MCF 10A (cell line): ENCODE measurements at regions not wholly inside any gene's neighbourhood (a gene's known extent, or its start where the extent isn't known, plus 50 kb on each side); places are given as distances from the start of the nearest gene placed in this dataset.

Experiments
- BruUV-seq: library from RNA; stranded (reverse); fragments of 400-500 nt; replicated peaks from 2 replicates; lab custom pipeline; 2021; lab: Mats Ljungman, UMichigan
- CTCF ChIA-PET: fragments of 300-600 bp; sonication (Branson Sonifier 250); formaldehyde crosslinking; extraction: SDS; loops from one replicate; lab custom pipeline; 2021; ENCODE audit warnings: antibody characterized with exemption, inconsistent platforms; lab: Yijun Ruan, JAX
- POLR2A ChIA-PET: fragments of 300-600, 350-650 bp; sonication (Branson Sonifier 250); formaldehyde crosslinking; extraction: SDS; loops from one replicate; lab custom pipeline; 2020; ENCODE audit warnings: antibody characterized with exemption, inconsistent platforms; lab: Yijun Ruan, JAX
- DNase-seq: peaks from one replicate; pipeline ENCODE4 v3.0.0-alpha.2; 2018; ENCODE audit not compliant: unreplicated experiment
- H3K27ac Mint-ChIP-seq: one replicate; pipeline ENCODE4 v1.8.0; 2022; ENCODE audit warnings: mild to moderate bottlenecking, low read depth, mixed read lengths; ENCODE audit not compliant: unreplicated experiment
- H3K27me3 Mint-ChIP-seq: one replicate; pipeline ENCODE4 v1.8.0; 2022; ENCODE audit warnings: mixed read lengths; ENCODE audit not compliant: insufficient read depth, unreplicated experiment
- H3K36me3 Mint-ChIP-seq: one replicate; pipeline ENCODE4 v1.8.0; 2022; ENCODE audit warnings: mild to moderate bottlenecking, moderate library complexity, mixed read lengths; ENCODE audit not compliant: insufficient read depth, unreplicated experiment
- H3K4me1 Mint-ChIP-seq: one replicate; pipeline ENCODE4 v1.8.0; 2022; ENCODE audit warnings: mixed read lengths; ENCODE audit not compliant: insufficient read depth, unreplicated experiment
- H3K4me3 Mint-ChIP-seq: one replicate; pipeline ENCODE4 v1.8.0; 2022; ENCODE audit warnings: mild to moderate bottlenecking, moderate library complexity, mixed read lengths; ENCODE audit not compliant: unreplicated experiment
- H3K9me3 Mint-ChIP-seq: one replicate; pipeline ENCODE4 v1.8.0; 2022; ENCODE audit warnings: mixed read lengths; ENCODE audit not compliant: unreplicated experiment
- CTCF ChIP-seq: fragments of 200-600 bp; IDR thresholded peaks from one replicate; pipeline ENCODE4 v1.8.0; 2022; ENCODE audit warnings: antibody characterized with exemption, mild to moderate bottlenecking; ENCODE audit not compliant: unreplicated experiment
- intact Hi-C: fragments of 100-400 bp; cut with micrococcal nuclease; formaldehyde crosslinking; loops from 2 replicates; pipeline ENCODE4 v1.14.1; 2022

- no peak for DNase-seq
- H3K27ac Mint-ChIP-seq = no peak overlapping the region
- POLR2A ChIA-PET = interaction anchor here (0.7 kb wide), 1 partner anchor 23 kb away, joined by 3 read pairs; no protein-coding TSS in a partner anchor
- CTCF ChIA-PET = interaction anchor here (0.9 kb wide), 1 partner anchor 21 kb away, joined by 3 read pairs; no protein-coding TSS in a partner anchor
- intact Hi-C loops = no loop called here
- no peaks in the 10 kb centered on the region for H3K4me1 Mint-ChIP-seq
- H3K4me3 Mint-ChIP-seq = no peak overlapping the region
- H3K36me3 Mint-ChIP-seq = no peaks in the 10 kb centered on the region
- TF ChIP-seq CTCF = no peak
- H3K9me3 Mint-ChIP-seq = peaks cover 7% of the 10 kb centered on the region
- peaks cover 48% of the 10 kb centered on the region for H3K27me3 Mint-ChIP-seq
- no TSS peak for BruUV-seq
Measured at GRCh38 chr16:66296591-66296990, 69.9 kb upstream of the CDH5 start.

GRCh38 chr16:66295761-66296546 lies 70.5 kb upstream of the CDH5 start:
- ChIA-PET CTCF (interaction anchor here (0.9 kb wide), 1 partner anchor 21 kb away, joined by 3 read pairs; no protein-coding TSS in a partner anchor), POLR2A (interaction anchor here (0.7 kb wide), 1 partner anchor 24 kb away, joined by 3 read pairs; no protein-coding TSS in a partner anchor)
- H3K36me3 Mint-ChIP-seq = no peaks in the 10 kb centered on the region
- H3K4me3 Mint-ChIP-seq = no peak overlapping the region
- DNase-seq = no peak
- H3K27ac Mint-ChIP-seq = no peak overlapping the region
- TF ChIP-seq CTCF = no peak
- intact Hi-C loops = no loop called here
- peaks cover under 1% of the 10 kb centered on the region for H3K9me3 Mint-ChIP-seq
- peaks cover 42% of the 10 kb centered on the region for H3K27me3 Mint-ChIP-seq
- H3K4me1 Mint-ChIP-seq = no peaks in the 10 kb centered on the region
- no TSS peak for BruUV-seq

- H3K9me3 Mint-ChIP-seq = no peaks in the 10 kb centered on the region
- intact Hi-C loops = no loop called here
- peaks cover 39% of the 10 kb centered on the region for H3K27me3 Mint-ChIP-seq
- no peaks in the 10 kb centered on the region for H3K36me3 Mint-ChIP-seq
- no peak overlapping the region for H3K27ac Mint-ChIP-seq
- no TSS peak for BruUV-seq
- TF ChIP-seq CTCF = no peak
- no peak overlapping the region for H3K4me3 Mint-ChIP-seq
- POLR2A ChIA-PET = no interaction called here
- DNase-seq = no peak
- no peaks in the 10 kb centered on the region for H3K4me1 Mint-ChIP-seq
- CTCF ChIA-PET = no interaction called here
Measured at GRCh38 chr16:66295213-66295612, 71.3 kb upstream of the CDH5 start.

- no peak overlapping the region for H3K27ac Mint-ChIP-seq
- no peaks in the 10 kb centered on the region for H3K4me1 Mint-ChIP-seq
- POLR2A ChIA-PET = no interaction called here
- peaks cover 39% of the 10 kb centered on the region for H3K27me3 Mint-ChIP-seq
- BruUV-seq = no TSS peak
- no peak overlapping the region for H3K4me3 Mint-ChIP-seq
- DNase-seq = no peak
- intact Hi-C loops = no loop called here
- no peaks in the 10 kb centered on the region for H3K36me3 Mint-ChIP-seq
- CTCF ChIA-PET = interaction anchor here (0.6 kb wide), 2 partner anchors 8 to 187 kb away, joined by 3 to 4 read pairs; no protein-coding TSS in a partner anchor
- TF ChIP-seq CTCF = no peak
- H3K9me3 Mint-ChIP-seq = no peaks in the 10 kb centered on the region
Measured at GRCh38 chr16:66294507-66294906, 72.0 kb upstream of the CDH5 start.
